ENCODE measurements at regions not wholly inside any gene's neighbourhood (a gene's known extent, or its start where the extent isn't known, plus 50 kb on each side); places are given as distances from the start of the nearest gene placed in this dataset.

DNA sequence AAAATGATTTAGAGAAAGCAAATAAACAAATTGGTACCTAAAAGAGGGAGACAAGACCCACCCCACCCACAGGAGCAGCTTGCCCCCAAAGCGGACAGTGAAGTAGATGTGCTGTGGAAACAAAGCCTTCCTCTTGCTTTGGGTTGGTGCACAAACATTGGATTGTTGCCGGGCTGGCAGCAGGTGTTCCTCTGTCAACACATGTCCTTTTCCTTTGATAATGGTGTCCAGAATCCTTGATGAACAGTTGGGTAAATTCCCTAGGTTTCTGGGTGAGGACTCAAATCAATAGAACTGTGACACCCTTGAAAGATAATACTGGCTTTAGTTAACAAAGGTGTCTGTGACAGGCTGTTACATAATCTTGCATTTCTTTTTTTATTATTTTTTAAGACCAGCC lies 311.8 kb downstream of the SPRY2 start:
- Histone ChIP-seq H3K4me1 (ENCODE audit: control insufficient read depth, insufficient read depth, low read length) (no peaks in the 10 kb centered on the region), H3K4me3 (ENCODE audit: low read length) (no peak overlapping the region), H3K27me3 (ENCODE audit: control insufficient read depth, insufficient read depth, low read length) (no peaks in the 10 kb centered on the region), H3K27ac (ENCODE audit: low read depth, low read length) (no peak overlapping the region), H3K36me3 (ENCODE audit: control insufficient read depth, insufficient read depth, low read length) (no peaks in the 10 kb centered on the region), H3K9ac (ENCODE audit: low read length) (no peak overlapping the region)

DNA sequence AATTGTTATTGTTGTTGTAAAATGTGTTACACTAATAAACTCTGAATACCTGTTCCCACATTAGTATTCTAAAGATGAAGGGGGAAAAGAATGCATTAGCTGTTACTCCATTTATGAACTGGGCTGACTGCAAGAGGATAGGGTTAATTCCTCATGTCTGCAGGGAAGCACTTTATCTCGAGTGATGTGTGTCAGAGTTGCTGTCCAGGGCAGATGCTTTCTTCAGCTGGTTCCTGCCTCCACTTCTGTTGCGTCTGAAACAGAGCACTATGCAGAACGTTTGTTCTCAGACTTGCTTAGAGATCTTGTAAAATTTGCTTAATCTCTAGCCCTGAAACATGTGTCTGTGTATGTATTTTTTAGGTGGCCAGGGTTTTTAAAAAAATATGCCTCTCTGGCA lies 318.8 kb downstream of the SPRY2 start:
- no peaks in the 10 kb centered on the region for H3K4me1 ChIP-seq (ENCODE audit: control insufficient read depth, insufficient read depth, low read length)
- no peaks in the 10 kb centered on the region for H3K36me3 ChIP-seq (ENCODE audit: control insufficient read depth, insufficient read depth, low read length)
- H3K9ac ChIP-seq (ENCODE audit: low read length), result no peak overlapping the region
- H3K27me3 ChIP-seq (ENCODE audit: control insufficient read depth, insufficient read depth, low read length), result no peaks in the 10 kb centered on the region
- H3K4me3 ChIP-seq (ENCODE audit: low read length), result no peak overlapping the region
- H3K27ac ChIP-seq (ENCODE audit: low read depth, low read length), result no peak overlapping the region

DNA sequence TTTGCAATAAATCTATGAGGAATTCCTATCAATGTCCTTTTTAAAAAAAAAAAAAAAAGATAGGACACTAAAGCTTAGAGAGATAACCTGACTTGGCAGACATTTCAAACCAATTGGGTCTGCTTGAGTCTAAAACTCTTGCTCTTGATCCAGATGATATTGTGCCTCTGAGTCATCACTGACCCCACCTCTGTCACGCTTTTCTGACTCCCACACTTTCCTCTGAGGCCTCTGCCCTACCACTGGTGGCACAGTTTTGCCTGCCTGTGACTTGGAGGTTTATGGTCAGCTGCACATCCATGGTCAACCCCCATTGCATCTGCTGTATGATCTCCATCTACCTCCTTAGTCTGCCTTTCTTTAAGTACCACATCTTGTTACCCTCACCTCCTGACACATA lies 328.7 kb downstream of the SPRY2 start:
- Histone ChIP-seq H3K36me3 (ENCODE audit: control insufficient read depth, insufficient read depth, low read length) (no peaks in the 10 kb centered on the region), H3K9ac (ENCODE audit: low read length) (no peak overlapping the region), H3K4me3 (ENCODE audit: low read length) (no peak overlapping the region), H3K4me1 (ENCODE audit: control insufficient read depth, insufficient read depth, low read length) (no peaks in the 10 kb centered on the region), H3K27me3 (ENCODE audit: control insufficient read depth, insufficient read depth, low read length) (no peaks in the 10 kb centered on the region), H3K27ac (ENCODE audit: low read depth, low read length) (no peak overlapping the region)

DNA sequence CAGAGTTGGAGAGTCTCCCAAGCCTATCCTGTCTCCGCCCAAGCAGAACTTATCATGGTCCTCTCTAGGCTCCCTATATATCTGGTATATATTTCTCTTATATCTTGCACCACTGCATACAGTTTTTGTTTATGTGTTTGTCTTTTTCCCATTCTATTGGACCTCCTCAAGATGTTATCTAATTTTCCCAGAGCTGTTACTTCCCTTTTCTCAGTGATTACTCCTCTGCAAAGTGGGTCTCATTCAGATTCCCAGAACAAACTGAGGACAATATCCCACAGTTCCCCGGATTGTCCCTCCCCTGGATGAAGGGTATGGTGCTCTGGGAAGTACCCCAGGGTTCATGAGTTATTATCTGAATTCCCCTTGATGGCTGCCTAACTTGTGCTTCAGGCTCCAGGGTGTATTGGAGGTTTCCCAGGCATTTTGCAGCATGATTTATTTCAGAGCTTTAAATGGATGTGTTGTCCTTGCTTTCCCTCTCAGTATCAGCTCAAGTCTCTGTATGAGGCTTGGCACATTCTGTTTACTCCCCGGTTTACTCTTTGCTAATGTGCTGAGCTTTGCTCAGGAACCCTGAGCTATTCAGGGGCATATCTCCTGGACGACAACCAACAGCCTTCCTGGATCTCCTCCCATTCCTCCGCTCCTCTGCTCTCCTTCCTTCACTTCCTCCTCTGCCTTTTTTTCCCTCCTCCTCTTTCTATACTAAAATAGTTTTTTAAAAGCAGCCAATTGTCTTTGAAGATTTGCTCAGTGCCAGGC lies 329.3 kb downstream of the SPRY2 start:
- no peaks in the 10 kb centered on the region for H3K4me1 ChIP-seq (ENCODE audit: control insufficient read depth, insufficient read depth, low read length)
- H3K9ac ChIP-seq (ENCODE audit: low read length), result no peak overlapping the region
- H3K27ac ChIP-seq (ENCODE audit: low read depth, low read length), result no peak overlapping the region
- no peaks in the 10 kb centered on the region for H3K36me3 ChIP-seq (ENCODE audit: control insufficient read depth, insufficient read depth, low read length)
- H3K4me3 ChIP-seq (ENCODE audit: low read length), result no peak overlapping the region
- H3K27me3 ChIP-seq (ENCODE audit: control insufficient read depth, insufficient read depth, low read length), result no peaks in the 10 kb centered on the region

DNA sequence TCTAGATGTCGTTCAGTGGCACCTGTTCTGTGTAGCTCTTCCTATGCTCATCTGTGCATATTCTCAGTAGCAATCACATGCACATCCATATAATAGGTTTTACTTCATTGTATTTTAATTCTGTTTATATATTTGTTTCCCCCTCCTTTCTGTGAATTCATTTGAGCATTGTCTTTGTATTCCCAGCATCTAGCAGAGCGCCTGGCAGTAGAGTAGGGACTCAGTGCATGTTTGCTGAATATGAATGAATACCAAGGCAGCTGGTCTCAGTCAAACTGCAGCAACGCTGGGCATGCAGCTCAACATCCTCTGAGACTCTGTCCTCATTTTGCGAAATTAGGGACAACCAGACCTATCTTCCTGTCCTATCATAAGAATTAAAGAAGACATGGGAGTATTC lies 330.1 kb downstream of the SPRY2 start:
- Histone ChIP-seq H3K4me1 (ENCODE audit: control insufficient read depth, insufficient read depth, low read length) (no peaks in the 10 kb centered on the region), H3K36me3 (ENCODE audit: control insufficient read depth, insufficient read depth, low read length) (no peaks in the 10 kb centered on the region), H3K9ac (ENCODE audit: low read length) (no peak overlapping the region), H3K27me3 (ENCODE audit: control insufficient read depth, insufficient read depth, low read length) (no peaks in the 10 kb centered on the region), H3K27ac (ENCODE audit: low read depth, low read length) (no peak overlapping the region), H3K4me3 (ENCODE audit: low read length) (no peak overlapping the region)

DNA sequence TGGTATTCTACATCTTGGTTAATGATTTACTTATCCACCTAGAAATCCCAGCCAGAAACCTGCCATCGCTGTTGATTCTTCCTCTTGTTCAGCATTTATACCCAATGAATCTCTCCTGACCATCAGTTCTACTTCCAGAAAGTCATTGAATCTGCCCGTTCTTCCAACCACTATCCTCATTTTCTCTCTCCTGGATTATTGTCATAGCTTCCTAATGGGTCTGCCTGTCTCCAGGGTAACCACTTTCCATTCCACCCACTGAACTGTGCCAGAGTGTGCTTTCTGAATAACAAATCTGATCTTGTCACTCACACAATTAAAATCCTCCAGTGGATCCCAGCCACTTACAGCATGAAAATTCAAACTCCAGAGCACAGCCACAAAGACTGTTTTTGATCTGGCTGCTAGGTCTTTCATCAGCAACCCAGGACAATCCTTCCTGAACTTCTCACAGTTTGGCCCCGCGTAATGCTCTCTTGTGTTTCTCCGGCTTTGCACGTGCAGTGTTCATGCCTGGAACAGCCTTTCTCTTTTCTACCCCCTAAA lies 330.6 kb downstream of the SPRY2 start:
- Histone ChIP-seq H3K4me1 (ENCODE audit: control insufficient read depth, insufficient read depth, low read length) (no peaks in the 10 kb centered on the region), H3K4me3 (ENCODE audit: low read length) (no peak overlapping the region), H3K27ac (ENCODE audit: low read depth, low read length) (no peak overlapping the region), H3K9ac (ENCODE audit: low read length) (no peak overlapping the region), H3K36me3 (ENCODE audit: control insufficient read depth, insufficient read depth, low read length) (no peaks in the 10 kb centered on the region), H3K27me3 (ENCODE audit: control insufficient read depth, insufficient read depth, low read length) (no peaks in the 10 kb centered on the region)

DNA sequence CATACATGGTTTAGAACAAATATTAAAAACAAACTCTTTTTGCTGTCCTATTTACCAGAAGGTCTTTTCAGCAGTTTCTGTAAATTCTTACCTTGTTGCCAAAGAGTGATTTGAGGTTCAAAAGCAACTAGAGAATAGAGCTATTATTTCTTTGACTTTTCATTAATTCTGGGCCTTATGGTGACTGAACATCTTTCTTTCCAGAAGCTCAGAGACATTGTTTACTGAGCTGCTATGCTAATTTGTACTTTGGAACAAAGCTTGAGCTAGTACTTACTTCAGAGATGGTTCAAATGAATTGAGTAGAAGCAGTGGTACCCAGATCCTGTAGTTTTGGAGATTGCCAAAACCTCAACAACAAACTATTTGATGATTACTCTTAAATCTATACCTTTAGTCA lies 331.2 kb downstream of the SPRY2 start:
- Histone ChIP-seq H3K36me3 (ENCODE audit: control insufficient read depth, insufficient read depth, low read length) (no peaks in the 10 kb centered on the region), H3K27ac (ENCODE audit: low read depth, low read length) (no peak overlapping the region), H3K4me1 (ENCODE audit: control insufficient read depth, insufficient read depth, low read length) (no peaks in the 10 kb centered on the region), H3K27me3 (ENCODE audit: control insufficient read depth, insufficient read depth, low read length) (no peaks in the 10 kb centered on the region), H3K9ac (ENCODE audit: low read length) (no peak overlapping the region), H3K4me3 (ENCODE audit: low read length) (no peak overlapping the region)

DNA sequence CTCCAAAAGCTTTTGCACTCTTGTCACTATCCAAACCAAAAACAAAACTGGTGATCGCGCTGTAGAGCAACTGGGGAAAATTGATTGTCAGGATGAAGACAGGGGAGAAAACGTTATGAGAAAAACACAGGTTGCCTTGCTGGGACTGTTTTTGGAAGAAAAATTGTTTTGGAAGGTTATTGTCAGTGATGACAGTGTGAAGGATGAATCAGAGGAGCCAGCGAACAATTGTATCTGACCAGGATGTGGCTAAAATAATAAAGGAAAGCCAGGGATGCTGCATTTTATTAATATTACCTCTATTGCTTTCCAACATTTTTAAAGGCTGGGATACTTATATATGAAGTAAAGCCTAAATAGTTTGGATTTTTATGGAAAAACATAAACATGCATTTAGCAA lies 334.0 kb downstream of the SPRY2 start:
- no peak overlapping the region for H3K27ac ChIP-seq (ENCODE audit: low read depth, low read length)
- H3K9ac ChIP-seq (ENCODE audit: low read length), result no peak overlapping the region
- no peaks in the 10 kb centered on the region for H3K27me3 ChIP-seq (ENCODE audit: control insufficient read depth, insufficient read depth, low read length)
- no peak overlapping the region for H3K4me3 ChIP-seq (ENCODE audit: low read length)
- H3K4me1 ChIP-seq (ENCODE audit: control insufficient read depth, insufficient read depth, low read length), result no peaks in the 10 kb centered on the region
- no peaks in the 10 kb centered on the region for H3K36me3 ChIP-seq (ENCODE audit: control insufficient read depth, insufficient read depth, low read length)

DNA sequence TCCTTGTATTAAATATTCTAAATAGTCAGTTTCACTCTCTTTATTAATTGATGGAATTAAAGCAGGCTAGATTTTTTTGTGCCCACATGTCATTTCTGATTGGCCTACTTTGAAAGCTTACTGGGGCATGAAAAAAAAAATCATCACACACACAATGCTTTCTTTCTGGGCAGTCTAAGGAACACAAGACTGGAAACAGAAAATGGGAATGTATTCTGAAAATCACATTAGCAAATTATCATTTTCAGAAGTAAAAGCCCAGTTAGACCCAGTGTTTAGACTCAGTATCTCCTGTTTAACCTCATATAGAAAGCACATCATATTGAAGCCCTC lies 339.4 kb downstream of the SPRY2 start:
- Histone ChIP-seq H3K36me3 (ENCODE audit: control insufficient read depth, insufficient read depth, low read length) (no peaks in the 10 kb centered on the region), H3K9ac (ENCODE audit: low read length) (no peak overlapping the region), H3K4me1 (ENCODE audit: control insufficient read depth, insufficient read depth, low read length) (no peaks in the 10 kb centered on the region), H3K27ac (ENCODE audit: low read depth, low read length) (no peak overlapping the region), H3K4me3 (ENCODE audit: low read length) (no peak overlapping the region), H3K27me3 (ENCODE audit: control insufficient read depth, insufficient read depth, low read length) (no peaks in the 10 kb centered on the region)

DNA sequence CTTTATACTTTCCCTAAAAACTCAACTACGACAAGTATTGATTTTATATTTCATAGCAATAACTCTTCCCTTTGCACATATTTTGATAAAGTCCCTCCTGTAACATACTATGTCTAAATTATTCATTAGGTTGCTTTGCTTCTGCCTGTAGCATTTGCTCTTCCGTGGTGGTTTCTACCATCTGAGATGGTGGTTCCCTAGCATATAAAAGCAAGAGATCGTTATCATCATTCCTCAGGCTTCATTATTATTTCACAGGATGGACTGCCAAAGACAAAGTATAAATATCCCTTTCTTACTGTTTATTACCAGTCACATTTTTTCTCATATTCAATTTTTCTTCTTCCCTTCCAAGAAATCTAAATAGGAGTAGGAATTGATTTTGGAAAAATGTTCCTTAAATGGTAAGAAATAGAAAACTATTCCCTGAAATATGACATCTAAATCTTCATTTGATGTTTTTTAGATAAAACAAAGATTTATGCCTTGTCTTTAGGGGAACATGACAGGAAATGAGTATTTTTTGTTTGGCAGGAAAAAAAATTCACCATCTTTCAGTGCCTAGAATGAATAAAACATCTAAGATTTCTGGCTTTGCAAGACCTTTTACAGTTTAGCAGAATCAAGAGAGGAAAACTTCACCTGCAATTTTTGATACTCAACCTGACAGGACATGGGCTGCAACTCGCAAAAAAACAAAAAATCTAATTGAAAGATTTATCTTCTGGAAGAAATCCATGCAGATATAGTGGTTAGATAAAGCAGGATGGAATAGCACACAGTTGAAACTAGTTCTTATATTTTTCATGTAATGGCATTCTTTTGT lies 340.0 kb downstream of the SPRY2 start:
- Histone ChIP-seq H3K9ac (ENCODE audit: low read length) (no peak overlapping the region), H3K27me3 (ENCODE audit: control insufficient read depth, insufficient read depth, low read length) (no peaks in the 10 kb centered on the region), H3K4me3 (ENCODE audit: low read length) (no peak overlapping the region), H3K27ac (ENCODE audit: low read depth, low read length) (no peak overlapping the region), H3K36me3 (ENCODE audit: control insufficient read depth, insufficient read depth, low read length) (no peaks in the 10 kb centered on the region), H3K4me1 (ENCODE audit: control insufficient read depth, insufficient read depth, low read length) (no peaks in the 10 kb centered on the region)

DNA sequence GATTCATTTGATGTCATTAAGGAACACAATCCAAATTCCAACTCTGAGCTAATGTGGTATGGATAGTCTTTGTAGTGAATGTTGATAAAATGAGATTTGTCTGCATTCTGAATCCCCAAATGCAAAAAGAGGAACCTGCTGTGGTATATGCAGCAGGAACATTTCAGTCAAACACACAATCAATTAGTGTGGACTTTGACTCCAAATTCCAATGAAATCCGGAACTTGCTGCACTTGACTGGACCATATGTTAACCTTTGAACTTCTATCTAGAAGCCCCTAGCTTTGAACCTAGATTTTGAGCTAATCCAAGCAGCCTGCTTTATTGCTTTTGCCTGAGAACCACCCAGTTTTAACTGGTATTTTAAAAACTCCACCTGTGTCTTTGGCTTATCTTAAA lies 341.3 kb downstream of the SPRY2 start:
- Histone ChIP-seq H3K27ac (ENCODE audit: low read depth, low read length) (no peak overlapping the region), H3K27me3 (ENCODE audit: control insufficient read depth, insufficient read depth, low read length) (no peaks in the 10 kb centered on the region), H3K36me3 (ENCODE audit: control insufficient read depth, insufficient read depth, low read length) (no peaks in the 10 kb centered on the region), H3K4me1 (ENCODE audit: control insufficient read depth, insufficient read depth, low read length) (no peaks in the 10 kb centered on the region), H3K9ac (ENCODE audit: low read length) (no peak overlapping the region), H3K4me3 (ENCODE audit: low read length) (no peak overlapping the region)

DNA sequence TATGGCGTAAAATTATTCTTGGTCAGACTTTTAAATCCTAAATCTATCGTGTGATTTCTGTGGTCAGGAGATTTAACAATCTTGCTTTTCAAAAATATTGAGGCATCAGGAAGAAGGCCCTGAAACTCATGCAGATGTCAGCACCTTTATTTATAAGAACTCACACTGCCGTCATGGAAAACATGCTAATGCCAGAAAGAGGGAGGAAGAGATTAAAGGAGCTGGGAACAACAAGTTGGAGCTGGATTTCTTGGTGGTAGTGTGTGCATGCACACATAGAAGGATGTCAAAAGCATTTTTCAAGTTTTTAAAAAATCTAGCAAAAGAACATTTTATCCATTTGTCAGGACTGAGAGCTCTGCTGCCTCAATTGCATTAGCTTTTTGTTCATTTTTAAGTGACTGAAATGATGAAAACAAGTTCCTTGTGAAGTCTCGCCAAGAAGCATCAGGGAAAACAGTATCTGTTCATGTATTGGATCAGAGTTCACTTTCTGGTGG lies 342.5 kb downstream of the SPRY2 start:
- Histone ChIP-seq H3K27ac (ENCODE audit: low read depth, low read length) (no peak overlapping the region), H3K27me3 (ENCODE audit: control insufficient read depth, insufficient read depth, low read length) (no peaks in the 10 kb centered on the region), H3K4me3 (ENCODE audit: low read length) (no peak overlapping the region), H3K9ac (ENCODE audit: low read length) (no peak overlapping the region), H3K4me1 (ENCODE audit: control insufficient read depth, insufficient read depth, low read length) (no peaks in the 10 kb centered on the region), H3K36me3 (ENCODE audit: control insufficient read depth, insufficient read depth, low read length) (no peaks in the 10 kb centered on the region)

Data from rectal smooth muscle tissue (tissue), 1 donor.